ENCODE measurements at regions not wholly inside any gene's neighbourhood (a gene's known extent, or its start where the extent isn't known, plus 50 kb on each side); places are given as distances from the start of the nearest gene placed in this dataset.

DNA sequence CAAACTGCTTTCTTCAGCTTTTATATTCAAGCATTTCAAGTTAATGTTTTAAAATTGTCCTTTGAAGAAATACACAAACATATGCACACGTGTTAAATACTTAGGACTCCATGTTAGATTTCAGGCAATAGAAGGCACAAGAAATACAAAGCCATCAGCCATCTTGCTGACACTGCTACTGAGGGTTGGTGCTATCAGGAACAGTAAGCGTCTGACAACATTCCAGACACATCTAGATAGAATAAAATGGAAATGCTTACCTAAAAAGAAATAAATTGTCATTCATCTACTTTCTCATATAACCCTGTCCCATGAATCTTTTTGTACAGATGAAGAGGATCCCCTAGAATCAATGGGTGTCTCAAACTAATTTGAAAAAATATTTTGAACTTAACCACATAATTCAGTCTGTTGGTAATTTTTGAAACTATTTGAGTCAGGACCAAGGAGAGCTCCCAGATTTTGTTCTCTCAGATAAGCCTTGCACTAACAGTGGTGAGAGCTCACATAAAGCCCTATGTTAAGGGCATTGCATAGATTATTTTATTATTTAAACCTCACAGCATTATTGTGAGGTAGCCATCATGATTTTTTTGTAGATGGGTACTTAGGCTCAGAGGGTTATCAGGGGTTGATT is 631.1 kb upstream of the POU3F2 start:
- Histone ChIP-seq H3K27ac (ENCODE audit: low read depth in 2 of 2, low read length in 1 of 2) (no peak overlapping the region), H3K9ac (no peak overlapping the region), H4K20me1 (ENCODE audit: insufficient read depth) (no peaks in the 10 kb centered on the region), H3K36me3 (replicated peaks in 1 of 2; ENCODE audit: control insufficient read depth in 1 of 2, insufficient read depth in 2 of 2, low read length in 1 of 2) (no peaks in the 10 kb centered on the region), H3K9me2 (no peaks in the 10 kb centered on the region), H3K9me3 (no peaks in the 10 kb centered on the region), H2AFZ (ENCODE audit: low read depth) (no peak overlapping the region), H3F3A (replicated peaks; ENCODE audit: insufficient read depth) (no peaks in the 10 kb centered on the region), H3K4me2 (no peak overlapping the region), H3K4me1 (ENCODE audit: control insufficient read depth in 1 of 2, insufficient read depth in 2 of 2, low read depth in 1 of 2, low read length in 1 of 2) (no peaks in the 10 kb centered on the region), H3K79me2 (ENCODE audit: insufficient read depth) (no peaks in the 10 kb centered on the region), H3K27me3 (ENCODE audit: insufficient read depth) (no peaks in the 10 kb centered on the region), H3K4me3 (ENCODE audit: low read depth in 2 of 2, low read length in 1 of 2) (no peak overlapping the region)
- DNase-seq = no peak
- CTCF ChIA-PET = interaction anchor here (0.7 kb wide), 1 partner anchor 13 kb away, joined by 3 read pairs; no protein-coding TSS in a partner anchor
- TF ChIP-seq CHD2 (IDR thresholded peaks at IDR 0.05; ENCODE audit: low read length, partially characterized antibody) (no peak), FOXM1 (IDR thresholded peaks at IDR 0.05; ENCODE audit: low read depth) (no peak), NRF1 (IDR thresholded peaks at IDR 0.05; ENCODE audit: low read depth, low read length) (no peak), GATA2 (CRISPR knock-in tag; IDR thresholded peaks at IDR 0.05) (no peak)
- TF ChIP-seq, protein P1, sequence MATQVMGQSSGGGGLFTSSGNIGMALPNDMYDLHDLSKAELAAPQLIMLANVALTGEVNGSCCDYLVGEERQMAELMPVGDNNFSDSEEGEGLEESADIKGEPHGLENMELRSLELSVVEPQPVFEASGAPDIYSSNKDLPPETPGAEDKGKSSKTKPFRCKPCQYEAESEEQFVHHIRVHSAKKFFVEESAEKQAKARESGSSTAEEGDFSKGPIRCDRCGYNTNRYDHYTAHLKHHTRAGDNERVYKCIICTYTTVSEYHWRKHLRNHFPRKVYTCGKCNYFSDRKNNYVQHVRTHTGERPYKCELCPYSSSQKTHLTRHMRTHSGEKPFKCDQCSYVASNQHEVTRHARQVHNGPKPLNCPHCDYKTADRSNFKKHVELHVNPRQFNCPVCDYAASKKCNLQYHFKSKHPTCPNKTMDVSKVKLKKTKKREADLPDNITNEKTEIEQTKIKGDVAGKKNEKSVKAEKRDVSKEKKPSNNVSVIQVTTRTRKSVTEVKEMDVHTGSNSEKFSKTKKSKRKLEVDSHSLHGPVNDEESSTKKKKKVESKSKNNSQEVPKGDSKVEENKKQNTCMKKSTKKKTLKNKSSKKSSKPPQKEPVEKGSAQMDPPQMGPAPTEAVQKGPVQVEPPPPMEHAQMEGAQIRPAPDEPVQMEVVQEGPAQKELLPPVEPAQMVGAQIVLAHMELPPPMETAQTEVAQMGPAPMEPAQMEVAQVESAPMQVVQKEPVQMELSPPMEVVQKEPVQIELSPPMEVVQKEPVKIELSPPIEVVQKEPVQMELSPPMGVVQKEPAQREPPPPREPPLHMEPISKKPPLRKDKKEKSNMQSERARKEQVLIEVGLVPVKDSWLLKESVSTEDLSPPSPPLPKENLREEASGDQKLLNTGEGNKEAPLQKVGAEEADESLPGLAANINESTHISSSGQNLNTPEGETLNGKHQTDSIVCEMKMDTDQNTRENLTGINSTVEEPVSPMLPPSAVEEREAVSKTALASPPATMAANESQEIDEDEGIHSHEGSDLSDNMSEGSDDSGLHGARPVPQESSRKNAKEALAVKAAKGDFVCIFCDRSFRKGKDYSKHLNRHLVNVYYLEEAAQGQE (IDR thresholded peaks at IDR 0.05; ENCODE audit: low read depth, low read length) = peak; percentile 89
- POLR2A ChIA-PET = no interaction called here
- 31% methylated on average over 2 of the region's 2 CpGs for WGBS (ENCODE audit: low lambda C conversion rate)

DNA sequence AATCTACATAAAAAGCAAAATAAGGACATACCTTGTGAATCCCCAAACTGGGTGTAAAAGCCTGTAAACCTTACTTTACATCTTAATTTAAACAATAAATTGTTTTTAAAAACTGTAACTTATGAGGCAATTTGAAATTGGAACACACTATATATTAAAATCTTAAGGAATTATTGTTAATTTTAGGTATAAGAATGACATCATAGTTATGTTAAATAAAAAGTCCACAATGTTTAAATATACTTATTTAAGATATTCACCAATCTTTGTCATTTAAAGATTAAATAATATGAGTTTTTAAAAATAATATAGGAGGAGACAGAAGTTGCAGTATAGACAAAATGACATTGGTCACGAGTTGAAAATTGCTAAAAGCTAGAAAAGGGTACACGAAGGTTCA is 621.9 kb upstream of the POU3F2 start:
- no peak overlapping the region for H3K9ac ChIP-seq
- CTCF ChIA-PET = interaction anchor here (0.6 to 0.7 kb wide), 2 partner anchors 874 to 907 kb away, joined by 3 read pairs; no protein-coding TSS in a partner anchor
- WGBS (ENCODE audit: low lambda C conversion rate) = 18% methylated on average over 2 of the region's 2 CpGs
- H3K27me3 ChIP-seq (ENCODE audit: insufficient read depth) = no peaks in the 10 kb centered on the region
- no peak for DNase-seq
- H3K4me1 ChIP-seq (ENCODE audit: control insufficient read depth in 1 of 2, insufficient read depth in 2 of 2, low read depth in 1 of 2, low read length in 1 of 2) = no peaks in the 10 kb centered on the region; a peak in 1 of 4 replicates
- H3K79me2 ChIP-seq (ENCODE audit: insufficient read depth) = no peaks in the 10 kb centered on the region
- H2AFZ ChIP-seq (ENCODE audit: low read depth) = no peak overlapping the region
- no peak overlapping the region for H3K4me2 ChIP-seq
- POLR2A ChIA-PET = no interaction called here
- no peak overlapping the region for H3K4me3 ChIP-seq (ENCODE audit: low read depth in 2 of 2, low read length in 1 of 2)
- no peaks in the 10 kb centered on the region for H3F3A ChIP-seq (replicated peaks; ENCODE audit: insufficient read depth)
- no peaks in the 10 kb centered on the region for H3K9me3 ChIP-seq
- H3K36me3 ChIP-seq (replicated peaks in 1 of 2; ENCODE audit: control insufficient read depth in 1 of 2, insufficient read depth in 2 of 2, low read length in 1 of 2) = no peaks in the 10 kb centered on the region
- H4K20me1 ChIP-seq (ENCODE audit: insufficient read depth) = no peaks in the 10 kb centered on the region
- H3K9me2 ChIP-seq = no peaks in the 10 kb centered on the region
- no peak overlapping the region for H3K27ac ChIP-seq (ENCODE audit: low read depth in 2 of 2, low read length in 1 of 2)
- TF ChIP-seq, protein P2, sequence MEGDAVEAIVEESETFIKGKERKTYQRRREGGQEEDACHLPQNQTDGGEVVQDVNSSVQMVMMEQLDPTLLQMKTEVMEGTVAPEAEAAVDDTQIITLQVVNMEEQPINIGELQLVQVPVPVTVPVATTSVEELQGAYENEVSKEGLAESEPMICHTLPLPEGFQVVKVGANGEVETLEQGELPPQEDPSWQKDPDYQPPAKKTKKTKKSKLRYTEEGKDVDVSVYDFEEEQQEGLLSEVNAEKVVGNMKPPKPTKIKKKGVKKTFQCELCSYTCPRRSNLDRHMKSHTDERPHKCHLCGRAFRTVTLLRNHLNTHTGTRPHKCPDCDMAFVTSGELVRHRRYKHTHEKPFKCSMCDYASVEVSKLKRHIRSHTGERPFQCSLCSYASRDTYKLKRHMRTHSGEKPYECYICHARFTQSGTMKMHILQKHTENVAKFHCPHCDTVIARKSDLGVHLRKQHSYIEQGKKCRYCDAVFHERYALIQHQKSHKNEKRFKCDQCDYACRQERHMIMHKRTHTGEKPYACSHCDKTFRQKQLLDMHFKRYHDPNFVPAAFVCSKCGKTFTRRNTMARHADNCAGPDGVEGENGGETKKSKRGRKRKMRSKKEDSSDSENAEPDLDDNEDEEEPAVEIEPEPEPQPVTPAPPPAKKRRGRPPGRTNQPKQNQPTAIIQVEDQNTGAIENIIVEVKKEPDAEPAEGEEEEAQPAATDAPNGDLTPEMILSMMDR (IDR thresholded peaks at IDR 0.05) = no peak
- TF ChIP-seq, protein P3, sequence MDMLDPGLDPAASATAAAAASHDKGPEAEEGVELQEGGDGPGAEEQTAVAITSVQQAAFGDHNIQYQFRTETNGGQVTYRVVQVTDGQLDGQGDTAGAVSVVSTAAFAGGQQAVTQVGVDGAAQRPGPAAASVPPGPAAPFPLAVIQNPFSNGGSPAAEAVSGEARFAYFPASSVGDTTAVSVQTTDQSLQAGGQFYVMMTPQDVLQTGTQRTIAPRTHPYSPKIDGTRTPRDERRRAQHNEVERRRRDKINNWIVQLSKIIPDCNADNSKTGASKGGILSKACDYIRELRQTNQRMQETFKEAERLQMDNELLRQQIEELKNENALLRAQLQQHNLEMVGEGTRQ (IDR thresholded peaks at IDR 0.05; ENCODE audit: borderline replicate concordance, low read depth, low read length) = no peak
- TF ChIP-seq SMC3 (IDR thresholded peaks at IDR 0.05; ENCODE audit: low read depth, low read length) (no peak), EZH2phosphoT487 (IDR thresholded peaks at IDR 0.05; ENCODE audit: borderline replicate concordance, low read depth) (no peak), RAD21 (IDR thresholded peaks at IDR 0.05; ENCODE audit: low read length) (no peak), CHD2 (IDR thresholded peaks at IDR 0.05; ENCODE audit: low read length, partially characterized antibody) (no peak), GATA2 (CRISPR knock-in tag; IDR thresholded peaks at IDR 0.05) (no peak), TAF1 (IDR thresholded peaks at IDR 0.05; ENCODE audit: borderline replicate concordance, low read depth, low read length) (no peak), MEF2A (IDR thresholded peaks at IDR 0.05; ENCODE audit: borderline replicate concordance, low read depth) (no peak)
- TF ChIP-seq, protein P4, sequence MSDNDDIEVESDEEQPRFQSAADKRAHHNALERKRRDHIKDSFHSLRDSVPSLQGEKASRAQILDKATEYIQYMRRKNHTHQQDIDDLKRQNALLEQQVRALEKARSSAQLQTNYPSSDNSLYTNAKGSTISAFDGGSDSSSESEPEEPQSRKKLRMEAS (IDR thresholded peaks at IDR 0.05; ENCODE audit: low read depth) = no peak
- TF ChIP-seq, protein P1 (IDR thresholded peaks at IDR 0.05; ENCODE audit: low read depth, low read length) = no peak
